Skeletal muscle satellite cell (primary cell): ENCODE measurements at regions not wholly inside any gene's neighbourhood (a gene's known extent, or its start where the extent isn't known, plus 50 kb on each side); places are given as distances from the start of the nearest gene placed in this dataset.
A peak's percentile ranks its signal among the peaks of the same experiment; 100 is the strongest.
"Not testable (repeated sequence)": the region's sequence is repeated elsewhere in the genome, so short reads cannot be mapped to it uniquely, and the experiment has no call there.

ENCODE experiments used
- H3K27me3 ChIP-seq: 2 replicates; pipeline ENCODE4 v1.7.0; 2013; ENCODE audit warnings: low read length; ENCODE audit not compliant: control insufficient read depth, insufficient read depth
- H3K36me3 ChIP-seq: 2 replicates; pipeline ENCODE4 v1.7.0; 2013; ENCODE audit warnings: mild to moderate bottlenecking, control low read depth, low read length; ENCODE audit not compliant: insufficient read depth
- H3K4me1 ChIP-seq: 2 replicates; pipeline ENCODE4 v1.7.0; 2013; ENCODE audit warnings: low read length; ENCODE audit not compliant: control insufficient read depth, insufficient read depth
- H3K4me2 ChIP-seq: 2 replicates; pipeline ENCODE4 v1.7.0; 2013; ENCODE audit warnings: mild to moderate bottlenecking, low read length
- H3K4me3 ChIP-seq: 2 replicates; pipeline ENCODE4 v1.7.0; 2013; ENCODE audit warnings: low read length
- H3K9ac ChIP-seq: 2 replicates; pipeline ENCODE4 v1.7.0; 2013; ENCODE audit warnings: mild to moderate bottlenecking, low read depth, low read length, moderate library complexity
- H3K9me3 ChIP-seq: replicated peaks from 2 replicates; pipeline ENCODE4 v1.7.0; 2013; ENCODE audit warnings: mild to moderate bottlenecking, control low read depth, low read length

GRCh38 chr3:176609361-176609760, 587.9 kb downstream of the TBL1XR1 start:
- Histone ChIP-seq H3K4me3 (no peak overlapping the region), H3K9me3 (no peaks in the 10 kb centered on the region), H3K4me2 (no peak overlapping the region), H3K4me1 (peaks cover 9% of the 10 kb centered on the region), H3K36me3 (no peaks in the 10 kb centered on the region), H3K9ac (no peak overlapping the region), H3K27me3 (no peaks in the 10 kb centered on the region)

GRCh38 chr3:176605553-176605952, 591.7 kb downstream of the TBL1XR1 start:
- not testable (repeated sequence) for H3K36me3 ChIP-seq, H3K4me1 ChIP-seq, H3K4me3 ChIP-seq, H3K9ac ChIP-seq, H3K4me2 ChIP-seq, H3K27me3 ChIP-seq, H3K9me3 ChIP-seq

GRCh38 chr3:176595307-176595706, 602.0 kb downstream of the TBL1XR1 start:
- no peaks in the 10 kb centered on the region for H3K27me3 ChIP-seq
- H3K9ac ChIP-seq = no peak overlapping the region
- H3K9me3 ChIP-seq = no peaks in the 10 kb centered on the region
- no peak overlapping the region for H3K4me3 ChIP-seq
- peaks cover 10% of the 10 kb centered on the region for H3K4me1 ChIP-seq
- no peaks in the 10 kb centered on the region for H3K36me3 ChIP-seq
- H3K4me2 ChIP-seq = no peak overlapping the region

GRCh38 chr3:176590722-176591121, 606.6 kb downstream of the TBL1XR1 start:
- H3K9ac ChIP-seq = no peak overlapping the region
- H3K36me3 ChIP-seq = no peaks in the 10 kb centered on the region
- H3K4me3 ChIP-seq = no peak overlapping the region
- H3K4me1 ChIP-seq = peaks cover 13% of the 10 kb centered on the region
- H3K27me3 ChIP-seq = no peaks in the 10 kb centered on the region
- H3K9me3 ChIP-seq = no peaks in the 10 kb centered on the region
- no peak overlapping the region for H3K4me2 ChIP-seq

- no peaks in the 10 kb centered on the region for H3K9me3 ChIP-seq
- peaks cover 22% of the 10 kb centered on the region for H3K4me1 ChIP-seq
- no peak overlapping the region for H3K9ac ChIP-seq
- no peaks in the 10 kb centered on the region for H3K36me3 ChIP-seq
- H3K27me3 ChIP-seq = no peaks in the 10 kb centered on the region
- H3K4me2 ChIP-seq = no peak overlapping the region
- H3K4me3 ChIP-seq = no peak overlapping the region
Measured at GRCh38 chr3:176587089-176587488, 610.2 kb downstream of the TBL1XR1 start.

- peak overlapping the region; percentile 36 for H3K4me2 ChIP-seq
- H3K4me3 ChIP-seq = no peak overlapping the region
- H3K9ac ChIP-seq = no peak overlapping the region
- H3K4me1 ChIP-seq = peaks cover 24% of the 10 kb centered on the region
- no peaks in the 10 kb centered on the region for H3K36me3 ChIP-seq
- no peaks in the 10 kb centered on the region for H3K27me3 ChIP-seq
- H3K9me3 ChIP-seq = no peaks in the 10 kb centered on the region
Measured at GRCh38 chr3:176584413-176585176, 612.7 kb downstream of the TBL1XR1 start.

- no peak overlapping the region for H3K9ac ChIP-seq
- H3K4me2 ChIP-seq = no peak overlapping the region
Measured at GRCh38 chr3:176583956-176584355, 613.3 kb downstream of the TBL1XR1 start.

GRCh38 chr3:176581589-176581988, 615.7 kb downstream of the TBL1XR1 start:
- Histone ChIP-seq H3K27me3 (no peaks in the 10 kb centered on the region), H3K9me3 (no peaks in the 10 kb centered on the region), H3K4me2 (no peak overlapping the region), H3K4me1 (peaks cover 27% of the 10 kb centered on the region), H3K36me3 (no peaks in the 10 kb centered on the region), H3K9ac (no peak overlapping the region), H3K4me3 (no peak overlapping the region)

More at GRCh38 chr3:176583956-176584355, 613.3 kb downstream of the TBL1XR1 start:
- Histone ChIP-seq H3K27me3 (no peaks in the 10 kb centered on the region), H3K36me3 (no peaks in the 10 kb centered on the region), H3K4me3 (no peak overlapping the region), H3K4me1 (peaks cover 27% of the 10 kb centered on the region), H3K9me3 (no peaks in the 10 kb centered on the region)

GRCh38 chr3:176579711-176580185, 617.5 kb downstream of the TBL1XR1 start:
- Histone ChIP-seq H3K4me2 (no peak overlapping the region), H3K36me3 (no peaks in the 10 kb centered on the region), H3K4me3 (no peak overlapping the region), H3K27me3 (no peaks in the 10 kb centered on the region), H3K9ac (no peak overlapping the region), H3K4me1 (peaks cover 26% of the 10 kb centered on the region), H3K9me3 (no peaks in the 10 kb centered on the region)

- no peaks in the 10 kb centered on the region for H3K36me3 ChIP-seq
- no peaks in the 10 kb centered on the region for H3K9me3 ChIP-seq
- no peak overlapping the region for H3K4me2 ChIP-seq
- no peaks in the 10 kb centered on the region for H3K27me3 ChIP-seq
- peaks cover 24% of the 10 kb centered on the region for H3K4me1 ChIP-seq
- no peak overlapping the region for H3K9ac ChIP-seq
- no peak overlapping the region for H3K4me3 ChIP-seq
Measured at GRCh38 chr3:176578316-176578715, 619.0 kb downstream of the TBL1XR1 start.

- Histone ChIP-seq H3K4me1 (peaks cover 24% of the 10 kb centered on the region), H3K4me3 (no peak overlapping the region), H3K27me3 (no peaks in the 10 kb centered on the region), H3K9ac (no peak overlapping the region), H3K4me2 (no peak overlapping the region), H3K9me3 (no peaks in the 10 kb centered on the region), H3K36me3 (no peaks in the 10 kb centered on the region)
Measured at GRCh38 chr3:176577447-176577846, 619.8 kb downstream of the TBL1XR1 start.

- no peaks in the 10 kb centered on the region for H3K9me3 ChIP-seq
- no peak overlapping the region for H3K9ac ChIP-seq
- H3K27me3 ChIP-seq = no peaks in the 10 kb centered on the region
- no peaks in the 10 kb centered on the region for H3K36me3 ChIP-seq
- H3K4me3 ChIP-seq = no peak overlapping the region
- peaks cover 17% of the 10 kb centered on the region for H3K4me1 ChIP-seq
- no peak overlapping the region for H3K4me2 ChIP-seq
Measured at GRCh38 chr3:176574786-176575185, 622.5 kb downstream of the TBL1XR1 start.
